ENCODE measurements at regions not wholly inside any gene's neighbourhood (a gene's known extent, or its start where the extent isn't known, plus 50 kb on each side); places are given as distances from the start of the nearest gene placed in this dataset.
"Not testable (repeated sequence)": the region's sequence is repeated elsewhere in the genome, so short reads cannot be mapped to it uniquely, and the experiment has no call there.

- no peak for DNase-seq
Measured at GRCh38 chr9:25830381-25830780, 152.1 kb upstream of the TUSC1 start.

- DNase-seq, result no peak
Measured at GRCh38 chr9:25827626-25828025, 149.4 kb upstream of the TUSC1 start.

- no peak for DNase-seq
Measured at GRCh38 chr9:25816439-25816838, 138.2 kb upstream of the TUSC1 start.

- DNase-seq, result no peak
Measured at GRCh38 chr9:25814023-25814422, 135.8 kb upstream of the TUSC1 start.

- DNase-seq, result no peak
Measured at GRCh38 chr9:25813478-25813877, 135.2 kb upstream of the TUSC1 start.

GRCh38 chr9:25808554-25808953 is 130.3 kb upstream of the TUSC1 start:
- DNase-seq, result no peak

GRCh38 chr9:25804856-25805255 is 126.6 kb upstream of the TUSC1 start:
- no peak for DNase-seq

- DNase-seq, result not testable (repeated sequence)
Measured at GRCh38 chr9:25801989-25802388, 123.7 kb upstream of the TUSC1 start.

GRCh38 chr9:25773805-25774204 is 95.6 kb upstream of the TUSC1 start:
- no peak for DNase-seq

GRCh38 chr9:25755951-25756350 is 77.7 kb upstream of the TUSC1 start:
- DNase-seq, result no peak

GRCh38 chr9:25752398-25752797 is 74.2 kb upstream of the TUSC1 start:
- DNase-seq, result no peak

- no peak for DNase-seq
Measured at GRCh38 chr9:25742256-25742655, 64.0 kb upstream of the TUSC1 start.

- DNase-seq, result no peak
Measured at GRCh38 chr9:25733336-25733982, 55.2 kb upstream of the TUSC1 start.

GRCh38 chr9:25731895-25732794 is 53.9 kb upstream of the TUSC1 start:
- DNase-seq, result not testable (repeated sequence)

Measured in NCI-H2029 treated with DMSO at 0.1 percent for 48 hours (cell line).